ENCODE measurements at regions not wholly inside any gene's neighbourhood (a gene's known extent, or its start where the extent isn't known, plus 50 kb on each side); places are given as distances from the start of the nearest gene placed in this dataset.

- Histone ChIP-seq H3K4me3 (no peak overlapping the region), H3K9me3 (peaks cover 4% of the 10 kb centered on the region; the same call in 1 of the 2 replicates), H3K27me3 (peaks cover 32% of the 10 kb centered on the region), H3K36me3 (no peaks in the 10 kb centered on the region)
- no peak for DNase-seq
Observed at GRCh38 chr4:52311464-52312125, 260.5 kb downstream of the SPATA18 start.

DNA sequence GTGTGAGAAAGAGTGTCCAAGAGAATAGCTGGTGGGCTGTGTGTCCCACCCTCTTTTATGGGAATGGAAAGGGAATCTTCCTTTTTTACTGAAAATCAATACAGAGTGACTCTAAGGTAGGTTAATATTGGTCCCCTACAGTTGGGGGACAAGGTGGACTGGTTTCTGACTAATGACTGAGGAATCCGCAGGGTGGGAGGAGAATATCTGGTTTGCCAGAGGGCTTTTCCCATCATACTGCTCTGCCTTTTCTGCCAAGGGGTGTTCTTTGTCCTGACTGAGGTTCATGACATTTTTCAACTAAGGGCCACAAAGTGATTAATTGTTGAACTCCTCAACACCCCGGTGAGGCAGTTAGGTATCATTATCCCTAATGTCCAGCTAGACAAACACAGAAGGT is 261.6 kb downstream of the SPATA18 start:
- H3K9me3 ChIP-seq, result no peaks in the 10 kb centered on the region
- no peak for DNase-seq
- H3K27me3 ChIP-seq, result peaks cover 22% of the 10 kb centered on the region
- no peaks in the 10 kb centered on the region for H3K36me3 ChIP-seq
- no peak overlapping the region for H3K4me3 ChIP-seq

GRCh38 chr4:52317361-52317879 is 266.3 kb downstream of the SPATA18 start:
- H3K9me3 ChIP-seq, result no peaks in the 10 kb centered on the region; the same call in 1 of the 2 replicates
- no peaks in the 10 kb centered on the region for H3K36me3 ChIP-seq
- no peak overlapping the region for H3K4me3 ChIP-seq
- DNase-seq, result no peak
- peaks cover 7% of the 10 kb centered on the region for H3K27me3 ChIP-seq

GRCh38 chr4:52317981-52318380 is 266.9 kb downstream of the SPATA18 start:
- H3K36me3 ChIP-seq, result no peaks in the 10 kb centered on the region
- no peak for DNase-seq
- no peak overlapping the region for H3K4me3 ChIP-seq
- H3K27me3 ChIP-seq, result peaks cover 6% of the 10 kb centered on the region
- no peaks in the 10 kb centered on the region; the same call in 1 of the 2 replicates for H3K9me3 ChIP-seq

GRCh38 chr4:52329894-52330293 is 278.8 kb downstream of the SPATA18 start:
- H3K4me3 ChIP-seq, result no peak overlapping the region
- peaks cover 18% of the 10 kb centered on the region for H3K9me3 ChIP-seq
- H3K36me3 ChIP-seq, result no peaks in the 10 kb centered on the region
- H3K27me3 ChIP-seq, result peaks cover 2% of the 10 kb centered on the region; the same call in 1 of the 2 replicates
- DNase-seq, result no peak

GRCh38 chr4:52343595-52343994 is 292.5 kb downstream of the SPATA18 start:
- Histone ChIP-seq H3K9me3 (no peaks in the 10 kb centered on the region), H3K4me3 (no peak overlapping the region), H3K36me3 (no peaks in the 10 kb centered on the region), H3K27me3 (no peaks in the 10 kb centered on the region; the same call in 1 of the 2 replicates)
- no peak for DNase-seq

- DNase-seq, result no peak
- Histone ChIP-seq H3K36me3 (no peaks in the 10 kb centered on the region), H3K4me3 (no peak overlapping the region), H3K27me3 (peaks cover 6% of the 10 kb centered on the region; the same call in 1 of the 2 replicates), H3K9me3 (peaks cover 6% of the 10 kb centered on the region; the same call in 1 of the 2 replicates)
Observed at GRCh38 chr4:52350926-52351325, 299.8 kb downstream of the SPATA18 start.

DNA sequence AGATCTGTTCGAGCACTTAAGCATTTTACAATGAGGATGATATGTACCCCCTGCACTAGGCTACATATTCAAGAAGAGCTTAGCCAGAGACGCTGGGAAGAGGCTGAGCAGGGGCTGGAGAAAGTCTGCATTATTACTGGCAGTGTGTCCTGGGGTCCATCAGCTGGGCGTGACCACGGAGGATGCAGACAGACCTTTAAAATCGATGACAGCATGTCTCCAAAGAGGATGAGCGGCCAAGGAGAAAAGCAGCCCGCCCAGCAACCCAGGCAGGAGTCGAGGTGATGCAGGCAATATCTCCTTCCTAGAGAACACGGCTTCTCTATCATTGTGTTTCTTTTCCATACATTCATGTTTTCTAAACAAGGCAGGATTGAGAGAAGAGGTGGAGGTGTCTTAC is 300.7 kb downstream of the USP46 start:
- Histone ChIP-seq H3K9me3 (no peaks in the 10 kb centered on the region; the same call in 1 of the 2 replicates), H3K4me3 (no peak overlapping the region)

GRCh38 chr4:52358883-52359321 is 300.2 kb downstream of the USP46 start:
- no peaks in the 10 kb centered on the region; the same call in 1 of the 2 replicates for H3K9me3 ChIP-seq
- H3K27me3 ChIP-seq, result no peaks in the 10 kb centered on the region
- no peaks in the 10 kb centered on the region for H3K36me3 ChIP-seq
- no peak overlapping the region for H3K4me3 ChIP-seq
- DNase-seq, result no peak

More for the DNA sequence above, 300.7 kb downstream of the USP46 start:
- Histone ChIP-seq H3K36me3 (no peaks in the 10 kb centered on the region), H3K27me3 (no peaks in the 10 kb centered on the region)
- no peak for DNase-seq

DNA sequence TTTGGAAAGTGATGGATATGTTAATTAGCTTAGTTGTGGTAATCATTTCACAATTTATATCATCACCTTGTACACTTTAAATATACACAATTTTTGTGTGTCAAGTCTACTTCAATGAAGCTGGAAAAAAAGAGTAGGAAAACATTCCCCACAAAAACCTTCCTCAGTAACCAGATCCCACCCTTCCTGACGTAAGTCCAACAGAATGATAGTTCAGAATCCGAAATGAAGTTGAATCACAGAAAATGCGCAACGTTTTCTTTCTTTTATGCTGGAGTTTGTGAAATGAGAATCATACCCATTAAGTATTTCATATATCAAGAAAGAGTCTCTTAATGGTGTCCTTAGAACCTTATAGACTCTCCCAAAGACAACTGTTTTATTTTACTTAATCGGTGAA is 292.9 kb downstream of the USP46 start:
- H3K9me3 ChIP-seq, result no peaks in the 10 kb centered on the region
- no peak for DNase-seq
- H3K4me3 ChIP-seq, result no peak overlapping the region
- H3K36me3 ChIP-seq, result no peaks in the 10 kb centered on the region
- peaks cover 14% of the 10 kb centered on the region for H3K27me3 ChIP-seq

DNA sequence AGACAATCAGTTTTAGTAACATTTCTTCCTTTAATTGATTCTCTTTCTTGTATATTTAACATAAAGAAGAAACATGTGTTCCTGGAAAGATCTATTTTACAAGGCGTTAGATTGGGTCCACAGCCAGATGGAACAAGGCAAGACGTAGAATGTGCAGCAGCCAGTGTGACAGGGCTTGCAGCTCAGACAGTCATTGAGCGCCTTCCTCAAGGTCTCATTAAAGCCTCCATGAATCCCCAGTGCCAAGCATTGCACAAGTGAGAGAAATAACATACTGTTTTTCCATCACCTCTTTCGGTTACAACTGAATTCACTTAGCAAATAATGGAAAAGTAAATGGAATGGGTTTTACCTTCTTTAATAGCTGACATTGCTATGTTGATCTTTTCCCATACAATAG is 292.5 kb downstream of the USP46 start:
- Histone ChIP-seq H3K9me3 (no peaks in the 10 kb centered on the region), H3K27me3 (peaks cover 14% of the 10 kb centered on the region), H3K4me3 (no peak overlapping the region), H3K36me3 (no peaks in the 10 kb centered on the region)
- DNase-seq, result no peak

GRCh38 chr4:52367282-52367830 is 291.7 kb downstream of the USP46 start:
- Histone ChIP-seq H3K4me3 (no peak overlapping the region), H3K36me3 (no peaks in the 10 kb centered on the region), H3K27me3 (peaks cover 17% of the 10 kb centered on the region), H3K9me3 (no peaks in the 10 kb centered on the region)
- no peak for DNase-seq

DNA sequence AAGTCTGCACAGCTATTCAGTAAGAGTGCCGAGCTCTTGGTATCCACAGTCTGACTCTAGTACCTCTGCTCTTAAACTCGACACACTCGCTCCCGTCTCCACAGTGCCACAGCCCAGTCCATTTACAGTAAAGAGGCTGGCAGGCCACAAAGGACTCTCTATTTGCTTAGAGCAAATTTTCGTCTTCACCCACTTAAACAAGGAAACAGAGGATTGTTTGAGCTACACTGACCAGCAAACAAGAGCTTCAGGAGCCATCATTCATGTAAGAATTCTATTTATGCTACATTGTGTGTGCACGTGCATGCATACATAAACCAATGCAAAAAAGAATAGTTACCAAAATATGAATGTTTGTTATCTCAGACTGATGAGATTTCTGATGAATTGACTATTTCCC is 290.2 kb downstream of the USP46 start:
- Histone ChIP-seq H3K9me3 (no peaks in the 10 kb centered on the region), H3K27me3 (peaks cover 18% of the 10 kb centered on the region), H3K4me3 (no peak overlapping the region), H3K36me3 (no peaks in the 10 kb centered on the region)
- no peak for DNase-seq

DNA sequence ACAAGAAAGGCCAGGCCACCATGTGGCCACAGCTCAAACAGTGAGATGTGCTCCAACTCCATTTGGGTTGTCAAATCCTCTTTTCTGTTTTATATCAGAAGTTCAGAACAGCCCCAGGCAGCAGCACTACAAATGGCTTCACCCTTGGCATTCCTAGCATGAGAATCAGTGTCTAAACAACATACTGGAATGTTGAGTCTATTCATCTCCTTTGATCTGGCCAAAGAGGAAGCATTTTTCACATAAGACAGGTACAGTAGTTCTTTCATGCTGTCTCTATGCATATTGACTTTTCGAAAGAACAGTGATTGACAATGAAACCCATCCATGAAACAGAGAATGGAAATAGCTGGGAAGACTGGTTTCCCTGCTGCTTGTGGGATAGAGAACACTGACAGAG is 289.5 kb downstream of the USP46 start:
- peaks cover 18% of the 10 kb centered on the region for H3K27me3 ChIP-seq
- DNase-seq, result no peak
- H3K4me3 ChIP-seq, result no peak overlapping the region
- no peaks in the 10 kb centered on the region for H3K36me3 ChIP-seq
- H3K9me3 ChIP-seq, result no peaks in the 10 kb centered on the region

GRCh38 chr4:52370576-52370975 is 288.5 kb downstream of the USP46 start:
- no peak overlapping the region for H3K4me3 ChIP-seq
- DNase-seq, result no peak

DNA sequence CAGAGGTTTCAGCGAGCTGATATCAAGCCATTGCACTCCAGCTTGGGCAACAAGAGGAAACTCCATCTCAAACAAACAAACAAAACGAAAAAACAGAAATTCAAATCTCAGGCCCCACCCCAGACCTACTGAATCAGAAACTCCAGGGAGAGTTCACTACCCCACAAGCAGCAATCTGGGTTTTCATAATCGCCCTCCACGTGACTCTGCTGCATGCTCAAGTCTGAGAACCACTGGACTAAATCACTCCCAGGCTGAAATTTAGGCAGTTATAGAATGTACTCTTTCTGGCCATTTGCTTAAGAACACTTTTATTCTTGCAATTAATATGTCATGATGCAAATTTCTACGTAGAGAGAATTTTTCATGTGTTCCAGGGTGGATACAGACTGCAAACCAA is 287.3 kb downstream of the USP46 start:
- no peak overlapping the region for H3K4me3 ChIP-seq
- H3K36me3 ChIP-seq, result no peaks in the 10 kb centered on the region
- H3K27me3 ChIP-seq, result peaks cover 16% of the 10 kb centered on the region

More at GRCh38 chr4:52370576-52370975, 288.5 kb downstream of the USP46 start:
- Histone ChIP-seq H3K36me3 (no peaks in the 10 kb centered on the region), H3K9me3 (no peaks in the 10 kb centered on the region), H3K27me3 (peaks cover 18% of the 10 kb centered on the region)

GRCh38 chr4:52372269-52372668 is 286.8 kb downstream of the USP46 start:
- Histone ChIP-seq H3K27me3 (peaks cover 14% of the 10 kb centered on the region), H3K9me3 (no peaks in the 10 kb centered on the region), H3K36me3 (no peaks in the 10 kb centered on the region), H3K4me3 (no peak overlapping the region)
- DNase-seq, result no peak

More for the DNA sequence above, 287.3 kb downstream of the USP46 start:
- no peaks in the 10 kb centered on the region for H3K9me3 ChIP-seq
- no peak for DNase-seq

DNA sequence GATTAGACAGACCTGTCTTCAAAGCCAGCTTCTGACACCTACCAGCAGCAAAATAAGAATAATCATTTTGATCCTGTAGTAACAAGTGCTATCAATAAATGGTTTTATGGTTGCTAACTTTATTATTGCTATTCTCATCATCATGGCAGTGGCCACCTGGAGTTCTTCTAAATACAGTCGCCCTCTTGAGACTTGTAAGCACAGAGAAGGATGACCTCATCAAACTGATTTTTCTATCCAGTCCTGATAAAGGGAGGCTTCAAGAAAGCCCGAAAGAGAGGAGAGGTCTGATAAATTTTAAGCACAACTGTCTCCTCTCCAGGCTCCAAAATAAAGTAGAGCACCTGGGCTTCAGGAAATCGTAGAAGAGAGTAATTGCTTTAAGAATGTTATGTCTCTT is 286.4 kb downstream of the USP46 start:
- DNase-seq, result no peak
- no peak overlapping the region for H3K4me3 ChIP-seq
- H3K9me3 ChIP-seq, result no peaks in the 10 kb centered on the region
- H3K36me3 ChIP-seq, result no peaks in the 10 kb centered on the region
- peaks cover 12% of the 10 kb centered on the region for H3K27me3 ChIP-seq
